G401 (cell line): ENCODE measurements at regions not wholly inside any gene's neighbourhood (a gene's known extent, or its start where the extent isn't known, plus 50 kb on each side); places are given as distances from the start of the nearest gene placed in this dataset.

Source experiments
- DNase-seq: peaks from one replicate; pipeline ENCODE4 v3.0.0-alpha.2; 2015; ENCODE audit warnings: low spot score
- in situ Hi-C: cut with HindIII; loops from 2 replicates; pipeline ENCODE4 v1.10.0; 2016; ENCODE audit warnings: low sequenced_read_pairs, mixed read lengths

GRCh38 chr2:108067820-108068405 is 81.6 kb downstream of the SLC5A7 start:
- in situ Hi-C loops: no loop called here
- no peak for DNase-seq

GRCh38 chr2:108069515-108070310 is 83.4 kb downstream of the SLC5A7 start:
- in situ Hi-C loops: no loop called here
- no peak for DNase-seq

- in situ Hi-C loops: no loop called here
- DNase-seq: no peak
These were observed 87.2 kb downstream of the SLC5A7 start for GRCh38 chr2:108073415-108074072.

- no peak for DNase-seq
- in situ Hi-C loops: no loop called here
These were observed 87.8 kb downstream of the SLC5A7 start for GRCh38 chr2:108074150-108074549.

GRCh38 chr2:108074946-108075345 is 88.6 kb downstream of the SLC5A7 start:
- DNase-seq: no peak
- in situ Hi-C loops: no loop called here

- in situ Hi-C loops: no loop called here
- DNase-seq: no peak
These were observed 90.2 kb downstream of the SLC5A7 start for GRCh38 chr2:108076527-108076926.

GRCh38 chr2:108079736-108080135 is 93.4 kb downstream of the SLC5A7 start:
- in situ Hi-C loops: no loop called here
- no peak for DNase-seq

- no peak for DNase-seq
- in situ Hi-C loops: no loop called here
These were observed 93.9 kb downstream of the SLC5A7 start for GRCh38 chr2:108080177-108080576.

GRCh38 chr2:108082978-108083377 is 96.7 kb downstream of the SLC5A7 start:
- no peak for DNase-seq
- in situ Hi-C loops: no loop called here

- in situ Hi-C loops: no loop called here
These were observed 98.0 kb downstream of the SLC5A7 start for GRCh38 chr2:108084311-108084710.

GRCh38 chr2:108092886-108093285 is 106.6 kb downstream of the SLC5A7 start:
- in situ Hi-C loops: no loop called here
- DNase-seq: no peak

More at GRCh38 chr2:108084311-108084710, 98.0 kb downstream of the SLC5A7 start:
- DNase-seq: no peak

- in situ Hi-C loops: no loop called here
- no peak for DNase-seq
These were observed 115.2 kb downstream of the SLC5A7 start for GRCh38 chr2:108101481-108101880.

- DNase-seq: no peak
- in situ Hi-C loops: no loop called here
These were observed 120.4 kb downstream of the SLC5A7 start for GRCh38 chr2:108106731-108107130.

- in situ Hi-C loops: no loop called here
- DNase-seq: no peak
These were observed 125.6 kb downstream of the SLC5A7 start for GRCh38 chr2:108111936-108112335.

GRCh38 chr2:108115868-108116267 is 123.9 kb upstream of the SULT1C3 start:
- no peak for DNase-seq
- in situ Hi-C loops: no loop called here

GRCh38 chr2:108118996-108119395 is 120.8 kb upstream of the SULT1C3 start:
- in situ Hi-C loops: no loop called here
- DNase-seq: no peak

- DNase-seq: no peak
- in situ Hi-C loops: no loop called here
These were observed 120.3 kb upstream of the SULT1C3 start for GRCh38 chr2:108119492-108119891.

- DNase-seq: no peak
- in situ Hi-C loops: no loop called here
These were observed 114.9 kb upstream of the SULT1C3 start for GRCh38 chr2:108124736-108125495.

GRCh38 chr2:108125581-108125980 is 114.2 kb upstream of the SULT1C3 start:
- no peak for DNase-seq
- in situ Hi-C loops: no loop called here

GRCh38 chr2:108128249-108128648 is 111.5 kb upstream of the SULT1C3 start:
- no peak for DNase-seq
- in situ Hi-C loops: no loop called here
